ENCODE measurements at regions not wholly inside any gene's neighbourhood (a gene's known extent, or its start where the extent isn't known, plus 50 kb on each side); places are given as distances from the start of the nearest gene placed in this dataset.

- no peak for DNase-seq
- Histone ChIP-seq H3K4me3 (no peak overlapping the region), H3K4me1 (no peaks in the 10 kb centered on the region), H3K27ac (no peak overlapping the region), H3K36me3 (no peaks in the 10 kb centered on the region), H3K9me3 (no peaks in the 10 kb centered on the region), H3K27me3 (no peaks in the 10 kb centered on the region)
- intact Hi-C loops (cut with DNase I; ENCODE audit: low total_unique reads) = no loop called here
- TF ChIP-seq POLR2A (IDR thresholded peaks at IDR 0.05) (no peak), POLR2AphosphoS5 (IDR thresholded peaks at IDR 0.05) (no peak), EP300 (IDR thresholded peaks at IDR 0.05) (no peak), CTCF (IDR thresholded peaks at IDR 0.05) (no peak)
These were observed 345.9 kb downstream of the MSX2 start for GRCh38 chr5:175070283-175070682.

GRCh38 chr5:175060257-175060656, 335.9 kb downstream of the MSX2 start:
- peak overlapping the region in 3 of 4 donors; percentile 15 to 31 (median 15) for H3K4me3 ChIP-seq

DNA sequence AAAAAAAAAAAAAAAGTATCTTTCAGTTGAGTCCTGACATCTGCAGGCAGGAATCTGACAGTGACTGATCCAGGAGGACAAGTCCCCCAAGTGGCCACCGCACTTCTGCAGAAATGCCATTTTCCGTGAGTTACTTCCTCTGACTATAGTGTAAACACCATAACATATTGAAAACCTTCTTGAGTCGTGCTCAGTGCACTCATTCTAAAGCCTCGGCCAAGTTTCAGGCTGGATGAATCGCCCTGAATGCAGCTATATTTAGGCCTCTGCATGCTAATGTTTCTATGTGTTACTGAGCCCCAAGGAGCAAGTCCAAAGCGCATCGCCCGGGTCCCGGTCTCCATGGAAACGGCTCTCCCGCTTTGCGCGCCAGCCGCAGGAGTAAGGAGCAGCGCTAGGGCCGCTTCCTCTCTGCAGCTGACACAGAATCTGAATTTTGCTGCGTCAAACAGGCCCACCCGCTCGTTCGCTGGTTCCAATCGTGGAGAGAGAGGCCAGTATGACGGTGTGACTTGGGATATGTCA, 335.4 kb downstream of the MSX2 start:
- Histone ChIP-seq H3K4me1 (peaks cover 0 to 13% (median 5%) of the 10 kb centered on the region in 4 donors), H3K27ac (peak overlapping the region in 3 of 5 donors; percentile 1 to 9 (median 3)), H3K9me3 (no peaks in the 10 kb centered on the region), H3K36me3 (no peaks in the 10 kb centered on the region), H3K27me3 (no peaks in the 10 kb centered on the region), H3K4me3 (peak overlapping the region in 3 of 4 donors; percentile 15 to 31 (median 15))
- intact Hi-C loops (cut with DNase I; ENCODE audit: low total_unique reads) = no loop called here
- no peak for TF ChIP-seq CTCF (IDR thresholded peaks at IDR 0.05)
- no peak for TF ChIP-seq POLR2AphosphoS5 (IDR thresholded peaks at IDR 0.05)
- TF ChIP-seq POLR2A (IDR thresholded peaks at IDR 0.05) = no peak
- no peak for TF ChIP-seq EP300 (IDR thresholded peaks at IDR 0.05)
- DNase-seq = peak in 1 of 2 donors; percentile 83
- WGBS, 5 donors = 7 to 11% (median 9%) methylated on average over 22 of the region's 22 CpGs

More at GRCh38 chr5:175060257-175060656, 335.9 kb downstream of the MSX2 start:
- H3K4me1 ChIP-seq = peaks cover 0 to 13% (median 5%) of the 10 kb centered on the region in 4 donors
- no peaks in the 10 kb centered on the region for H3K9me3 ChIP-seq
- DNase-seq = no peak
- H3K27me3 ChIP-seq = no peaks in the 10 kb centered on the region
- no peaks in the 10 kb centered on the region for H3K36me3 ChIP-seq
- intact Hi-C loops (cut with DNase I; ENCODE audit: low total_unique reads) = no loop called here
- no peak for TF ChIP-seq EP300 (IDR thresholded peaks at IDR 0.05)
- no peak for TF ChIP-seq POLR2A (IDR thresholded peaks at IDR 0.05)
- TF ChIP-seq CTCF (IDR thresholded peaks at IDR 0.05) = no peak
- no peak for TF ChIP-seq POLR2AphosphoS5 (IDR thresholded peaks at IDR 0.05)
- 18 to 55% (median 45%) methylated on average over 2 of the region's 2 CpGs for WGBS, 5 donors
- peak overlapping the region in 3 of 5 donors; percentile 1 to 9 (median 3) for H3K27ac ChIP-seq

GRCh38 chr5:175056831-175057230, 332.4 kb downstream of the MSX2 start:
- Histone ChIP-seq H3K27ac (no peak overlapping the region), H3K9me3 (no peaks in the 10 kb centered on the region), H3K27me3 (no peaks in the 10 kb centered on the region), H3K4me1 (peaks cover 0 to 13% (median 5%) of the 10 kb centered on the region in 4 donors), H3K4me3 (no peak overlapping the region), H3K36me3 (no peaks in the 10 kb centered on the region)
- intact Hi-C loops (cut with DNase I; ENCODE audit: low total_unique reads) = no loop called here
- WGBS, 5 donors = 80 to 83% (median 83%) methylated on average over 4 of the region's 4 CpGs
- TF ChIP-seq CTCF (IDR thresholded peaks at IDR 0.05) = no peak
- TF ChIP-seq POLR2A (IDR thresholded peaks at IDR 0.05) = no peak
- no peak for TF ChIP-seq POLR2AphosphoS5 (IDR thresholded peaks at IDR 0.05)
- TF ChIP-seq EP300 (IDR thresholded peaks at IDR 0.05) = no peak
- no peak for DNase-seq
